OCI-LY3 (cell line): ENCODE measurements at regions not wholly inside any gene's neighbourhood (a gene's known extent, or its start where the extent isn't known, plus 50 kb on each side); places are given as distances from the start of the nearest gene placed in this dataset.
A peak's percentile ranks its signal among the peaks of the same experiment; 100 is the strongest.

Experiments
- H2AFZ ChIP-seq: fragments of 200-600, 300-600 bp; shearing (Covaris generic); 2 replicates; pipeline ENCODE4 v1.6.0; 2014; ENCODE audit warnings: antibody characterized with exemption, low read depth, low read length
- H3K27ac ChIP-seq: fragments of 200-600, 300-600 bp; sonication (generic); 2 replicates; pipeline ENCODE4 v1.5.1; 2014; ENCODE audit warnings: mild to moderate bottlenecking, low read length, moderate library complexity, mixed read lengths
- H3K27me3 ChIP-seq: fragments of 200-600, 300-600 bp; sonication (generic); 2 replicates; pipeline ENCODE4 v1.6.1; 2014; ENCODE audit warnings: low read depth, low read length, mixed read lengths
- H3K36me3 ChIP-seq: fragments of 200-600, 300-600 bp; sonication (generic); replicated peaks from 2 replicates; pipeline ENCODE3; 2014; ENCODE audit warnings: low read depth, low read length, mixed read lengths
- H3K4me1 ChIP-seq: fragments of 300-600, 200-600 bp; sonication (generic); 2 replicates; pipeline ENCODE4 v1.6.1; 2014; ENCODE audit warnings: low read length, mixed read lengths
- H3K4me2 ChIP-seq: fragments of 200-600, 300-600 bp; sonication (generic); 2 replicates; pipeline ENCODE4 v1.6.1; 2014; ENCODE audit warnings: low read length, mixed read lengths
- H3K4me3 ChIP-seq: fragments of 300-600, 200-600 bp; sonication (generic); 2 replicates; pipeline ENCODE4 v1.5.1; 2014; ENCODE audit warnings: antibody characterized with exemption, mild to moderate bottlenecking, low read length, moderate library complexity
- H3K79me2 ChIP-seq: fragments of 300-600, 200-600 bp; shearing (Covaris generic); 2 replicates; pipeline ENCODE4 v1.6.1; 2014; ENCODE audit warnings: mild to moderate bottlenecking, low read length, mixed read lengths
- H3K9ac ChIP-seq: fragments of 300-600, 200-600 bp; shearing (Covaris generic); 2 replicates; pipeline ENCODE4 v1.6.0; 2014; ENCODE audit warnings: mild to moderate bottlenecking, low read length, moderate library complexity
- H3K9me3 ChIP-seq: fragments of 200-600, 300-600 bp; shearing (Covaris generic); 2 replicates; pipeline ENCODE4 v1.6.1; 2014; ENCODE audit warnings: low read length, mixed read lengths; ENCODE audit not compliant: insufficient read depth
- H4K20me1 ChIP-seq: fragments of 200-600, 300-600 bp; sonication (generic); 2 replicates; pipeline ENCODE4 v1.6.1; 2016; ENCODE audit warnings: low read length, mixed read lengths; ENCODE audit not compliant: insufficient read depth
- EZH2phosphoT487 ChIP-seq: fragments of 200-600 bp; shearing (Covaris generic); IDR thresholded peaks from 2 replicates; pipeline ENCODE4 v1.6.1; 2018; ENCODE audit warnings: antibody characterized with exemption, mixed run types, low read depth
- TF ChIP-seq, protein P1 (sequence below): fragments of 200-600, 300-600 bp; sonication (generic); IDR thresholded peaks from 2 replicates; pipeline ENCODE4 v1.5.1; 2014; ENCODE audit warnings: antibody characterized with exemption, low read length, low read depth

DNA sequence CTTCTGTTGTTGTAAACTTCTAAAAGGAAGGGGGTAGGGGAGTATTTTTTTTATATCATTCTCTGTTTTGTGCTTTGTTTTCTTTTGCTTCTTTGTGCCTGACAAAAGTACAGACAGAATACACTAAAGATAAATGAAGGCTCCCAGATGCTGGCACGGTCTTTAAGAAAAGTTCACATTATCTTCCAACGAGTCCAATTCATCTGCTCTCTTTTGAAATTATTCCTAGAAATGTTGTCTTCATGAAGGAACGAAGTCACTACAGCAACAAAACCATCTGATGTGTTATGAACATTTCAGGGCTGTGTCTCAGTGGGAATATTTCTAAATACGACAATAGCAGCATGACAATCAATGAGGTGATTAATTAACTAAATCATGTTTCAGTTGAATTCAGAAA lies 813.8 kb upstream of the HTR2C start:
- no peak overlapping the region for H2AFZ ChIP-seq

DNA sequence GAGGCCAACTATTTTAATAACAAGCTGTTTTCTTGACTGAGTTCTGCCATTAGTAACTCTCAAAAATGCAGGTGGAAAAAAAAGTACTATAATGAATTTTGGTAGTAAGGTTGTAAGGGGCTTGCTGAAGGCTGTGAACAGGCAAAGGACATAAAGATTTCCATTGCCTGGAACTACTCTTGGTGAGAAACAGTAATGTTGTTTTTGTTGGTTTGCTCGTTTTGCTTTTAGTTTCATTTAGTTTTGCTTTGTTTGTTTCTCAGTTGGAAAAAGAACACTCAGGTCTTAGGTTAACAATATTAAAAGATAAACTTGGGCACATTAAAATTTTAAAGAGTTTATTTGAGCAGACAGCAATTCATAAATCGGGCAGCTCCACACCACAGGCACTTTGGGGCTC lies 824.5 kb upstream of the HTR2C start:
- Histone ChIP-seq H3K27me3 (no peaks in the 10 kb centered on the region), H3K9ac (no peak overlapping the region), H3K79me2 (no peaks in the 10 kb centered on the region), H3K4me2 (no peak overlapping the region), H3K9me3 (no peaks in the 10 kb centered on the region), H3K27ac (no peak overlapping the region), H3K36me3 (no peaks in the 10 kb centered on the region), H2AFZ (no peak overlapping the region), H4K20me1 (no peaks in the 10 kb centered on the region), H3K4me1 (peaks cover 6% of the 10 kb centered on the region; the same call in 1 of the 2 replicates), H3K4me3 (no peak overlapping the region)
- no peak for TF ChIP-seq EZH2phosphoT487
- TF ChIP-seq, protein P1, sequence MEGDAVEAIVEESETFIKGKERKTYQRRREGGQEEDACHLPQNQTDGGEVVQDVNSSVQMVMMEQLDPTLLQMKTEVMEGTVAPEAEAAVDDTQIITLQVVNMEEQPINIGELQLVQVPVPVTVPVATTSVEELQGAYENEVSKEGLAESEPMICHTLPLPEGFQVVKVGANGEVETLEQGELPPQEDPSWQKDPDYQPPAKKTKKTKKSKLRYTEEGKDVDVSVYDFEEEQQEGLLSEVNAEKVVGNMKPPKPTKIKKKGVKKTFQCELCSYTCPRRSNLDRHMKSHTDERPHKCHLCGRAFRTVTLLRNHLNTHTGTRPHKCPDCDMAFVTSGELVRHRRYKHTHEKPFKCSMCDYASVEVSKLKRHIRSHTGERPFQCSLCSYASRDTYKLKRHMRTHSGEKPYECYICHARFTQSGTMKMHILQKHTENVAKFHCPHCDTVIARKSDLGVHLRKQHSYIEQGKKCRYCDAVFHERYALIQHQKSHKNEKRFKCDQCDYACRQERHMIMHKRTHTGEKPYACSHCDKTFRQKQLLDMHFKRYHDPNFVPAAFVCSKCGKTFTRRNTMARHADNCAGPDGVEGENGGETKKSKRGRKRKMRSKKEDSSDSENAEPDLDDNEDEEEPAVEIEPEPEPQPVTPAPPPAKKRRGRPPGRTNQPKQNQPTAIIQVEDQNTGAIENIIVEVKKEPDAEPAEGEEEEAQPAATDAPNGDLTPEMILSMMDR, result no peak

More for the DNA sequence above, 813.8 kb upstream of the HTR2C start:
- TF ChIP-seq, protein P1, result no peak
- no peak for TF ChIP-seq EZH2phosphoT487
- Histone ChIP-seq H3K4me1 (no peaks in the 10 kb centered on the region), H3K79me2 (no peaks in the 10 kb centered on the region), H3K36me3 (no peaks in the 10 kb centered on the region), H3K4me2 (no peak overlapping the region), H4K20me1 (no peaks in the 10 kb centered on the region), H3K9ac (no peak overlapping the region), H3K27ac (no peak overlapping the region), H3K27me3 (no peaks in the 10 kb centered on the region), H3K4me3 (no peak overlapping the region), H3K9me3 (no peaks in the 10 kb centered on the region)

DNA sequence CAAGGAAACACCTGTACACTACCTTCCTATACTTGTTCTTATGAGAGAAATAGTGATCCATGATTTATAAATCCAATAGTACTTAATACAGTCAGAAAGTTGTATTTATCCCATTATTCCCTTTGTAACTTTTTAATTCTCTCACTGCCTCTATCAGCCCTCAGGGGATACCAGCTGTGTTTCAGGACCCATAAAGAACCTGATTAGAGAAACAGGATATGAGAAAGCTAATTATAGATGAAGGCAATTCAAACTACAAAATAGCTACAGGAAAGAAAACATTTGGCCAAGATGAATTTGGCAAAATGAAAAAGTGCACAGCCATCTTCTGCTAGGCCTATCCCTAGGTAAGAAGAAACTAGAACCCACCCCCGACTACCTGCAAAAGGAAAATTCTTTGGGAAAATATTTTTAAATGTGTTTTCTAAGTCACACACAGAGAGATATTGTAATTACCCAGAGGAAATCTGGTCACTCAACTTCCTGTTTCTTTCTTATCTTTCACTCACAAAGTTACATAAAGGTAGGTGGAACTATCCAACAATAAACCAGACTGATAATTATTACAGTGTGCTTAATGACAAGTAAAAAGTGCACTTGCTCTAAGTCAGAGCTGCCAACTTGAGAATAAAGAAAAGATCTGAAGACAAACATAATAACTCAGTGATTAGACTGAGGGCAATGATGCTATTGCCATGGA lies 836.5 kb upstream of the HTR2C start:
- H3K27ac ChIP-seq, result peak overlapping the region; percentile 18; the same call in 1 of the 2 replicates

DNA sequence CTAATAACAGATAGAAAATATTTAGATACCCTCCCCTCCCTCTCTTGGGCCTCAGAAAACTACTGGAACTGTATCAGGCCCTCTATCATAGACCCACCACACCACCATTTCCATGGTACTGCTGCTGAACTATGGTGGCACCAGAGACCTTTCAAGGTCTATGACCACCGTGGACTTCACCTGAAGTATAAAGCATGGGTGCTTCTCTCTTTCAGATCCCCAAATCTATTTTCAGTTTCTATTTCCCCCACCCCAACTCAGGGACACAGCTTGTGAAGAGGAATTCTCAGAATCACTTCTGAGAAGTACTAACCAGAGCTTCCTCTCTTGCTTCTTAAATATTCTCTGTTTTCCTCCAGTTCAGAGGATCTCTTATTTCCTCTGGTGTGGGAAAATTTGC lies 840.8 kb upstream of the HTR2C start:
- Histone ChIP-seq H3K9ac (0 out of 2 replicates have a peak overlapping the region, but pooled peaks have one; percentile 12), H3K79me2 (no peaks in the 10 kb centered on the region), H3K36me3 (peaks cover 4% of the 10 kb centered on the region), H3K27ac (peak overlapping the region; percentile 88), H3K4me3 (0 out of 2 replicates have a peak overlapping the region, but pooled peaks have one; percentile 33), H3K9me3 (no peaks in the 10 kb centered on the region), H2AFZ (no peak overlapping the region), H3K4me2 (peak overlapping the region; percentile 43), H4K20me1 (no peaks in the 10 kb centered on the region), H3K27me3 (no peaks in the 10 kb centered on the region), H3K4me1 (peaks cover 70% of the 10 kb centered on the region)
- TF ChIP-seq, protein P1, result peak; percentile 28; the same call in 1 of the 2 replicates
- no peak for TF ChIP-seq EZH2phosphoT487

More for the DNA sequence above, 836.5 kb upstream of the HTR2C start:
- no peak overlapping the region for H2AFZ ChIP-seq
- peaks cover 4% of the 10 kb centered on the region for H3K36me3 ChIP-seq
- H3K9ac ChIP-seq, result no peak overlapping the region
- no peaks in the 10 kb centered on the region for H3K27me3 ChIP-seq
- no peaks in the 10 kb centered on the region for H4K20me1 ChIP-seq
- no peaks in the 10 kb centered on the region for H3K79me2 ChIP-seq
- H3K4me1 ChIP-seq, result peaks cover 42% of the 10 kb centered on the region
- H3K9me3 ChIP-seq, result no peaks in the 10 kb centered on the region
- 0 out of 2 replicates have a peak overlapping the region, but pooled peaks have one; percentile 9 for H3K4me3 ChIP-seq
- TF ChIP-seq, protein P1, result no peak
- no peak for TF ChIP-seq EZH2phosphoT487
- peak overlapping the region; percentile 50 for H3K4me2 ChIP-seq
